ENCODE measurements at regions not wholly inside any gene's neighbourhood (a gene's known extent, or its start where the extent isn't known, plus 50 kb on each side); places are given as distances from the start of the nearest gene placed in this dataset.
A peak's percentile ranks its signal among the peaks of the same experiment; 100 is the strongest.
"Not testable (repeated sequence)": the region's sequence is repeated elsewhere in the genome, so short reads cannot be mapped to it uniquely, and the experiment has no call there.

GRCh38 chr13:103625194-103625593 is 559.0 kb upstream of the SLC10A2 start:
- Histone ChIP-seq H3K27ac (no peak overlapping the region), H3K4me3 (no peak overlapping the region), H3K4me1 (no peaks in the 10 kb centered on the region), H3K36me3 (no peaks in the 10 kb centered on the region), H3K9ac (no peak overlapping the region), H3K9me3 (no peaks in the 10 kb centered on the region), H3K4me2 (no peak overlapping the region), H3K27me3 (no peaks in the 10 kb centered on the region), H4K20me1 (no peaks in the 10 kb centered on the region)
- TF ChIP-seq Cebpa-rat (IDR thresholded peaks at IDR 0.05), result no peak

GRCh38 chr13:103618151-103618550 is 551.9 kb upstream of the SLC10A2 start:
- no peak for TF ChIP-seq Cebpa-rat (IDR thresholded peaks at IDR 0.05)
- Histone ChIP-seq H3K4me1 (no peaks in the 10 kb centered on the region), H3K4me2 (no peak overlapping the region), H4K20me1 (no peaks in the 10 kb centered on the region), H3K27me3 (no peaks in the 10 kb centered on the region), H3K36me3 (no peaks in the 10 kb centered on the region), H3K4me3 (no peak overlapping the region), H3K9ac (no peak overlapping the region), H3K27ac (no peak overlapping the region), H3K9me3 (no peaks in the 10 kb centered on the region)

GRCh38 chr13:103615771-103616170 is 549.6 kb upstream of the SLC10A2 start:
- no peaks in the 10 kb centered on the region for H3K27me3 ChIP-seq
- H3K4me1 ChIP-seq, result no peaks in the 10 kb centered on the region
- no peak overlapping the region for H3K27ac ChIP-seq
- H3K9me3 ChIP-seq, result no peaks in the 10 kb centered on the region
- no peak overlapping the region for H3K9ac ChIP-seq
- no peaks in the 10 kb centered on the region for H3K36me3 ChIP-seq
- H3K4me2 ChIP-seq, result no peak overlapping the region
- no peaks in the 10 kb centered on the region for H4K20me1 ChIP-seq
- no peak overlapping the region for H3K4me3 ChIP-seq
- TF ChIP-seq Cebpa-rat (IDR thresholded peaks at IDR 0.05), result no peak

- no peak overlapping the region for H3K4me3 ChIP-seq
- H3K9me3 ChIP-seq, result no peaks in the 10 kb centered on the region
- H3K36me3 ChIP-seq, result no peaks in the 10 kb centered on the region
- H4K20me1 ChIP-seq, result no peaks in the 10 kb centered on the region
- no peaks in the 10 kb centered on the region for H3K4me1 ChIP-seq
- TF ChIP-seq Cebpa-rat (IDR thresholded peaks at IDR 0.05), result no peak
- H3K27me3 ChIP-seq, result no peaks in the 10 kb centered on the region
- H3K4me2 ChIP-seq, result no peak overlapping the region
- H3K9ac ChIP-seq, result no peak overlapping the region
- H3K27ac ChIP-seq, result no peak overlapping the region
These were observed 548.5 kb upstream of the SLC10A2 start for GRCh38 chr13:103614761-103615160.

- H3K4me2 ChIP-seq, result peak overlapping the region; percentile 16; the same call in 1 of the 2 replicates
- no peak for TF ChIP-seq Cebpa-rat (IDR thresholded peaks at IDR 0.05)
- no peak overlapping the region for H3K27ac ChIP-seq
- peaks cover 6% of the 10 kb centered on the region; the same call in 1 of the 2 replicates for H3K4me1 ChIP-seq
- H3K36me3 ChIP-seq, result no peaks in the 10 kb centered on the region
- H3K9ac ChIP-seq, result no peak overlapping the region
- H3K9me3 ChIP-seq, result no peaks in the 10 kb centered on the region; the same call in 1 of the 2 replicates
- H3K4me3 ChIP-seq, result no peak overlapping the region
- H3K27me3 ChIP-seq, result no peaks in the 10 kb centered on the region
- H4K20me1 ChIP-seq, result no peaks in the 10 kb centered on the region
These were observed 541.8 kb upstream of the SLC10A2 start for GRCh38 chr13:103607995-103608394.

- no peak overlapping the region for H3K9ac ChIP-seq
- H3K36me3 ChIP-seq, result no peaks in the 10 kb centered on the region
- H3K9me3 ChIP-seq, result no peaks in the 10 kb centered on the region; the same call in 1 of the 2 replicates
- H3K4me3 ChIP-seq, result no peak overlapping the region
- H3K27me3 ChIP-seq, result no peaks in the 10 kb centered on the region
- peaks cover 6% of the 10 kb centered on the region; the same call in 1 of the 2 replicates for H3K4me1 ChIP-seq
- no peaks in the 10 kb centered on the region for H4K20me1 ChIP-seq
- no peak overlapping the region for H3K27ac ChIP-seq
- no peak for TF ChIP-seq Cebpa-rat (IDR thresholded peaks at IDR 0.05)
- H3K4me2 ChIP-seq, result no peak overlapping the region
These were observed 539.5 kb upstream of the SLC10A2 start for GRCh38 chr13:103605546-103606326.

GRCh38 chr13:103599870-103600269 is 533.7 kb upstream of the SLC10A2 start:
- H4K20me1 ChIP-seq, H3K9ac ChIP-seq, H3K36me3 ChIP-seq, H3K27ac ChIP-seq, H3K4me1 ChIP-seq, H3K9me3 ChIP-seq, H3K4me2 ChIP-seq, H3K4me3 ChIP-seq, H3K27me3 ChIP-seq: not testable (repeated sequence)

GRCh38 chr13:103598671-103599070 is 532.5 kb upstream of the SLC10A2 start:
- H3K36me3 ChIP-seq, result no peaks in the 10 kb centered on the region
- no peak overlapping the region for H3K4me2 ChIP-seq
- no peak overlapping the region for H3K4me3 ChIP-seq
- no peaks in the 10 kb centered on the region for H3K4me1 ChIP-seq
- no peak overlapping the region for H3K27ac ChIP-seq
- no peak for TF ChIP-seq Cebpa-rat (IDR thresholded peaks at IDR 0.05)
- H3K9ac ChIP-seq, result no peak overlapping the region
- no peaks in the 10 kb centered on the region for H3K27me3 ChIP-seq
- H4K20me1 ChIP-seq, result no peaks in the 10 kb centered on the region
- H3K9me3 ChIP-seq, result peaks cover 4% of the 10 kb centered on the region; the same call in 1 of the 2 replicates

- H4K20me1 ChIP-seq, result no peaks in the 10 kb centered on the region
- 0 out of 2 replicates have a peak, but pooled peaks cover 3% of the 10 kb centered on the region for H3K27me3 ChIP-seq
- no peak overlapping the region for H3K4me3 ChIP-seq
- no peak overlapping the region for H3K9ac ChIP-seq
- H3K4me2 ChIP-seq, result no peak overlapping the region
- no peak for TF ChIP-seq Cebpa-rat (IDR thresholded peaks at IDR 0.05)
- no peaks in the 10 kb centered on the region for H3K4me1 ChIP-seq
- H3K27ac ChIP-seq, result no peak overlapping the region
- 0 out of 2 replicates have a peak, but pooled peaks cover 4% of the 10 kb centered on the region for H3K36me3 ChIP-seq
- peaks cover 16% of the 10 kb centered on the region for H3K9me3 ChIP-seq
These were observed 507.2 kb upstream of the SLC10A2 start for GRCh38 chr13:103573446-103573845.

- no peak overlapping the region for H3K4me3 ChIP-seq
- no peak overlapping the region for H3K27ac ChIP-seq
- TF ChIP-seq Cebpa-rat (IDR thresholded peaks at IDR 0.05), result no peak
- 0 out of 2 replicates have a peak, but pooled peaks cover under 1% of the 10 kb centered on the region for H3K27me3 ChIP-seq
- 0 out of 2 replicates have a peak, but pooled peaks cover under 1% of the 10 kb centered on the region for H3K36me3 ChIP-seq
- H3K9me3 ChIP-seq, result peaks cover 8% of the 10 kb centered on the region
- no peaks in the 10 kb centered on the region for H3K4me1 ChIP-seq
- no peaks in the 10 kb centered on the region for H4K20me1 ChIP-seq
- no peak overlapping the region for H3K9ac ChIP-seq
- H3K4me2 ChIP-seq, result no peak overlapping the region
These were observed 502.1 kb upstream of the SLC10A2 start for GRCh38 chr13:103568314-103568713.
